HEK293 (cell line): ENCODE measurements at regions not wholly inside any gene's neighbourhood (a gene's known extent, or its start where the extent isn't known, plus 50 kb on each side); places are given as distances from the start of the nearest gene placed in this dataset.

ENCODE experiments used
- CTCF ChIA-PET: fragments of 350-600 bp; formaldehyde crosslinking; extraction: SDS; loops from one replicate; lab custom pipeline; 2021; ENCODE audit warnings: antibody characterized with exemption; lab: Yijun Ruan, JAX
- POLR2A ChIA-PET: fragments of 300-600 bp; formaldehyde crosslinking; extraction: SDS; loops from one replicate; lab custom pipeline; 2020; ENCODE audit warnings: antibody characterized with exemption, inconsistent platforms; lab: Yijun Ruan, JAX
- H3K27ac ChIP-seq: fragments of 200-500 bp; sonication (Bioruptor generic); 2 replicates; pipeline ENCODE4 v1.5.1; 2014; ENCODE audit warnings: low read depth, low read length, control low read depth, inconsistent platforms; ENCODE audit errors: extremely low read depth
- H3K36me3 ChIP-seq, 2 experiments: fragments of 200-500 bp in 1 of 2; sonication (Bioruptor generic) in 1 of 2; 1 replicate in 1 of 2; 2 replicates in 1 of 2; pipeline ENCODE4 v1.5.1; 2014 to 2017; ENCODE audit warnings: inconsistent platforms in 2 of 2, low read length in 2 of 2; ENCODE audit not compliant: control insufficient read depth in 2 of 2, insufficient read depth in 1 of 2
- H3K4me1 ChIP-seq: fragments of 200-500 bp; sonication (Bioruptor generic); 2 replicates; pipeline ENCODE4 v1.5.1; 2014; ENCODE audit warnings: mild to moderate bottlenecking, low read length, inconsistent platforms; ENCODE audit not compliant: control insufficient read depth, insufficient read depth
- H3K4me3 ChIP-seq: 2 replicates; pipeline ENCODE4 v1.5.1; 2011; ENCODE audit warnings: low read depth, mild to moderate bottlenecking, control low read depth, low read length, moderate library complexity
- H3K9me3 ChIP-seq: fragments of 200-500 bp; sonication (Bioruptor generic); 2 replicates; pipeline ENCODE4 v1.5.1; 2014; ENCODE audit warnings: low read depth, low read length, inconsistent platforms; ENCODE audit not compliant: control insufficient read depth, insufficient read depth
- GLIS1 ChIP-seq: fragments of 450-650 bp; formaldehyde crosslinking; IDR thresholded peaks from 2 replicates; pipeline ENCODE4 v1.5.1; 2016; ENCODE audit warnings: missing biosample characterization, missing genetic modification characterization
- KLF7 ChIP-seq: fragments of 450-650 bp; formaldehyde crosslinking; IDR thresholded peaks from 2 replicates; pipeline ENCODE4 v1.5.1; 2016; ENCODE audit warnings: missing biosample characterization, missing genetic modification characterization, borderline replicate concordance
- KLF9 ChIP-seq: fragments of 450-650 bp; formaldehyde crosslinking; IDR thresholded peaks from 2 replicates; pipeline ENCODE4 v1.5.1; 2016; ENCODE audit warnings: missing biosample characterization, missing genetic modification characterization, low read depth
- TRIM28 ChIP-seq: IDR thresholded peaks from 2 replicates; pipeline ENCODE4 v1.6.1; 2011; ENCODE audit warnings: low read length, control low read depth, borderline replicate concordance
- WT1 ChIP-seq: fragments of 450-650 bp; formaldehyde crosslinking; IDR thresholded peaks from 2 replicates; pipeline ENCODE4 v1.5.1; 2016; ENCODE audit warnings: missing biosample characterization, missing genetic modification characterization
- ZBTB10 ChIP-seq: fragments of 450-650 bp; formaldehyde crosslinking; IDR thresholded peaks from 2 replicates; pipeline ENCODE4 v1.5.1; 2016; ENCODE audit warnings: missing biosample characterization, missing genetic modification characterization
- ZBTB11 ChIP-seq: fragments of 450-650 bp; formaldehyde crosslinking; conservative IDR thresholded peaks from 2 replicates; pipeline ENCODE4 v1.5.1; 2016; ENCODE audit warnings: low read depth, missing biosample characterization, missing genetic modification characterization
- ZIC2 ChIP-seq: fragments of 450-650 bp; formaldehyde crosslinking; IDR thresholded peaks from 2 replicates; pipeline ENCODE4 v1.5.1; 2016; ENCODE audit warnings: missing biosample characterization, missing genetic modification characterization
- ZNF112 ChIP-seq: fragments of 450-650 bp; formaldehyde crosslinking; IDR thresholded peaks from 2 replicates; pipeline ENCODE4 v1.5.0; 2017; ENCODE audit warnings: missing biosample characterization, missing genetic modification characterization
- ZNF184 ChIP-seq: fragments of 450-650 bp; IDR thresholded peaks from 2 replicates; pipeline ENCODE4 v1.5.1; 2018; ENCODE audit warnings: missing biosample characterization, mild to moderate bottlenecking, missing genetic modification characterization
- ZNF211 ChIP-seq: fragments of 450-650 bp; formaldehyde crosslinking; IDR thresholded peaks from 2 replicates; pipeline ENCODE4 v1.5.1; 2016; ENCODE audit warnings: low read depth, missing biosample characterization, missing genetic modification characterization
- ZNF354C ChIP-seq: fragments of 450-650 bp; formaldehyde crosslinking; IDR thresholded peaks from 2 replicates; pipeline ENCODE4 v1.5.1; 2016; ENCODE audit warnings: missing biosample characterization, missing genetic modification characterization, low read depth, borderline replicate concordance
- ZNF362 ChIP-seq: fragments of 450-650 bp; formaldehyde crosslinking; IDR thresholded peaks from 2 replicates; pipeline ENCODE4 v1.5.1; 2016; ENCODE audit warnings: missing biosample characterization, missing genetic modification characterization
- ZNF518A ChIP-seq: fragments of 450-650 bp; formaldehyde crosslinking; conservative IDR thresholded peaks from 2 replicates; pipeline ENCODE4 v1.5.1; 2016; ENCODE audit warnings: low read depth, missing biosample characterization, missing genetic modification characterization
- ZNF529 ChIP-seq: fragments of 450-650 bp; formaldehyde crosslinking; IDR thresholded peaks from 2 replicates; pipeline ENCODE4 v1.5.1; 2017; ENCODE audit warnings: missing genetic modification characterization, missing biosample characterization; ENCODE audit not compliant: insufficient replicate concordance
- ZNF560 ChIP-seq: fragments of 450-650 bp; formaldehyde crosslinking; IDR thresholded peaks from 2 replicates; pipeline ENCODE4 v1.5.1; 2017; ENCODE audit warnings: missing biosample characterization, missing genetic modification characterization, borderline replicate concordance
- ZNF843 ChIP-seq: fragments of 450-650 bp; formaldehyde crosslinking; IDR thresholded peaks from 2 replicates; pipeline ENCODE4 v1.5.1; 2016; ENCODE audit warnings: missing biosample characterization, missing genetic modification characterization
- ZSCAN30 ChIP-seq: fragments of 450-650 bp; IDR thresholded peaks from 2 replicates; pipeline ENCODE4 v1.5.1; 2018; ENCODE audit warnings: missing biosample characterization, mild to moderate bottlenecking, missing genetic modification characterization, moderate library complexity
- TF ChIP-seq, protein P1 (sequence below): fragments of 450-650 bp; IDR thresholded peaks from 2 replicates; pipeline ENCODE4 v1.5.1; 2018; ENCODE audit warnings: missing biosample characterization, missing genetic modification characterization

- Histone ChIP-seq H3K27ac (no peak overlapping the region), H3K4me1 (no peaks in the 10 kb centered on the region)
- no peak for TF ChIP-seq ZNF112 (tag by site-specific recombination)
- 0 out of 2 replicates have a peak, but pooled peaks have one; percentile 36 for TF ChIP-seq GLIS1 (tag by site-specific recombination)
- TF ChIP-seq ZIC2 (tag by site-specific recombination) = peak; percentile 76
- TF ChIP-seq, all 188 proteins: peak for 2
- Histone ChIP-seq H3K9me3 (no peaks in the 10 kb centered on the region), H3K36me3 (no peaks in the 10 kb centered on the region), H3K4me3 (no peak overlapping the region)
- ChIA-PET CTCF (interaction anchor here (0.5 to 0.7 kb wide), 2 partner anchors 15 to 30 kb away, joined by 3 to 4 read pairs; no protein-coding TSS in a partner anchor), POLR2A (no interaction called here)
Observed at GRCh38 chr7:30222515-30223215, 61.7 kb upstream of the ZNRF2 start.

DNA sequence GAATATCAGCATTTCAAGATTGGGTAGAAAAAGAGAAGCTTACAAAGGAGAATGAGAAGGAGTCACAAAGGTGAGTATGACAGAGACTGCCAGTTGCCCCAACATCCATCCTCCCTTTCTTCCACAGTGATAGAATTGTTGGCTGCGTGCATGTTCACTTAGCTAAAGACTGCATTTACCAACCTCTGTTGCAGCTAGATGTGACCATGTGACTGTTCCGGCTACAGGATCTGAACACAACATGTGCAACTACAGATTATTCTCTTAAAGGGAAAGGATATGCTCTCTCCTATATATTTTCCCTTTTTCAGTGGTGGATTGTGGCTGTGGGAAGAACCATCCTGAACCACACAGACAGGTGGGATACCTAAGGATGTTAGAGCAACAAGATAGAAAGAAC is 60.5 kb upstream of the ZNRF2 start:
- CTCF ChIA-PET = interaction anchor here (0.7 kb wide), 1 partner anchor 248 kb away, joined by 3 read pairs; no protein-coding TSS in a partner anchor
- Histone ChIP-seq H3K4me1 (no peaks in the 10 kb centered on the region), H3K36me3 (no peaks in the 10 kb centered on the region), H3K27ac (no peak overlapping the region), H3K9me3 (no peaks in the 10 kb centered on the region), H3K4me3 (no peak overlapping the region)
- POLR2A ChIA-PET = no interaction called here
- TF ChIP-seq TRIM28 (no peak), ZSCAN30 (tag by site-specific recombination) (no peak), ZNF362 (tag by site-specific recombination) (no peak), ZBTB10 (tag by site-specific recombination) (no peak), ZNF184 (no peak), KLF7 (tag by site-specific recombination) (no peak), ZNF529 (tag by site-specific recombination) (no peak), ZNF518A (tag by site-specific recombination) (no peak), ZNF211 (tag by site-specific recombination) (no peak), ZNF354C (tag by site-specific recombination) (no peak), KLF9 (tag by site-specific recombination) (no peak), ZBTB11 (no peak), ZNF843 (tag by site-specific recombination) (no peak), WT1 (tag by site-specific recombination) (no peak), ZNF560 (tag by site-specific recombination) (no peak)
- TF ChIP-seq, protein P1, sequence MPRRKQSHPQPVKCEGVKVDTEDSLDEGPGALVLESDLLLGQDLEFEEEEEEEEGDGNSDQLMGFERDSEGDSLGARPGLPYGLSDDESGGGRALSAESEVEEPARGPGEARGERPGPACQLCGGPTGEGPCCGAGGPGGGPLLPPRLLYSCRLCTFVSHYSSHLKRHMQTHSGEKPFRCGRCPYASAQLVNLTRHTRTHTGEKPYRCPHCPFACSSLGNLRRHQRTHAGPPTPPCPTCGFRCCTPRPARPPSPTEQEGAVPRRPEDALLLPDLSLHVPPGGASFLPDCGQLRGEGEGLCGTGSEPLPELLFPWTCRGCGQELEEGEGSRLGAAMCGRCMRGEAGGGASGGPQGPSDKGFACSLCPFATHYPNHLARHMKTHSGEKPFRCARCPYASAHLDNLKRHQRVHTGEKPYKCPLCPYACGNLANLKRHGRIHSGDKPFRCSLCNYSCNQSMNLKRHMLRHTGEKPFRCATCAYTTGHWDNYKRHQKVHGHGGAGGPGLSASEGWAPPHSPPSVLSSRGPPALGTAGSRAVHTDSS (tag by site-specific recombination) = no peak
